ENCODE measurements at regions not wholly inside any gene's neighbourhood (a gene's known extent, or its start where the extent isn't known, plus 50 kb on each side); places are given as distances from the start of the nearest gene placed in this dataset.
"Not testable (repeated sequence)": the region's sequence is repeated elsewhere in the genome, so short reads cannot be mapped to it uniquely, and the experiment has no call there.

DNA sequence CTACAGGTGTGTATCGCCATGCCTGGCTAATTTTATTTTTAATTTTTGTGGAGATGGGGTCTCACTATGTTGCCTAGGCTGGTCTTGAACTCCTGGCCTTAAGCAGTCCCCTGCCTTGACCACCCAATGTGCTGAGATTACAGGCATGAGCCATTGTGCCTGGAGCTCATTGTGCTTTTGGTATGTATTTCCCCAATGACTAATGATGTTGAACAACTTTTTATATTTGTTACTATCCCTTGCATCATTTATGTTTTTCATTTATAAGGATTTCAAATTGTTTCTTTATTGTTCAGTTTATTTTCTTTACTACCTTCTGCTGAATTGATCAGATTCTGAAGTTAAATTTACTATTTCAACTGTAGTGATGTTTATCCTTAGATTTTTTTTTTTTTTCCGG, 199.7 kb downstream of the CEP135 start:
- ATAC-seq, result no peak
- no peaks in the 10 kb centered on the region for H3K36me3 Mint-ChIP-seq (ENCODE audit: low read depth)
- no peak overlapping the region for H3K27ac Mint-ChIP-seq
- H3K4me3 Mint-ChIP-seq, result no peak overlapping the region
- peaks cover 21% of the 10 kb centered on the region for H3K27me3 Mint-ChIP-seq
- no peaks in the 10 kb centered on the region for H3K4me1 Mint-ChIP-seq
- no peak for DNase-seq
- H3K9me3 ChIP-seq (ENCODE audit: control insufficient read depth, low read length, poor library complexity, severe bottlenecking), result no peaks in the 10 kb centered on the region

DNA sequence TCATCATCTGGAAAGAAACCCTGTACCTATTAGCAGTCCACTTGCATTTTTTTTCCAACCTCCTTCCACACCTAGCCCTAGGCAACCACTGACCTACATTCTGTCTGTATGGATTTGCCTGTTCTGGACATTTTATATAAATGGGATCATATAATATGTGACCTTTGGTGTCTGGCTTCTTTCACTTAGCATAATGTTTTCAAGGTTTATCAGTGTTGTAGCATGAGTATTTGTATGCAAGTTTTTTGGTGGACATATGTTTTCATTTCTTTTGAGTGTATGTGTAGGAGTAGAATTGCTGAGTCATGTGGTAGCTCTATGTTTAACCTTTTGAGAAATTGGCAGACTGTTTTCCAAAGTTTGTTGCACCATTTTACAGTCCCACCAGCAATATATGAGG, 198.6 kb downstream of the CEP135 start:
- no peak for ATAC-seq

DNA sequence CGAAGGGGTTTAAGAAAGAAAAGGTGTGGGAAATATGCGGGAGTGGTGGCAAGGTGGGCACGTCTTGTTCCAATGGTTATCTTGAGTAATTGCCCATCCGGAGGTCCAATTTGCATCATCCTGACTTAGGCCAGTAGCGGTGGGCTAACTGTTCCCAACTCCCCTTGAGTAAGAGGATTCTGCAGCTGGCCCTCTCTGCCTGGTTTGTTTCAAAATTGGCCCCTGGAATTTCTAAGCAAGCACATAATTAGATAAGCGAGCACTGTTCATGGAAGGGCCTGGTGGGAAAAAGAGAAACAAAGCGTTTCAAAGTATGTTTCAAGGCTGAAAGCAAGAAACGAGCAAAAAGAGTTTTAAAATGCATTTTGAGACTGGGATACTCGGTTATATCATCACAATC, 198.2 kb downstream of the CEP135 start:
- no peaks in the 10 kb centered on the region for H3K9me3 ChIP-seq (ENCODE audit: control insufficient read depth, low read length, poor library complexity, severe bottlenecking)
- Mint-ChIP-seq H3K4me1 (no peaks in the 10 kb centered on the region), H3K4me3 (no peak overlapping the region), H3K27me3 (peaks cover 20% of the 10 kb centered on the region), H3K27ac (no peak overlapping the region), H3K36me3 (ENCODE audit: low read depth) (no peaks in the 10 kb centered on the region)
- DNase-seq (no peak), ATAC-seq (no peak)

More for the DNA sequence above, 198.6 kb downstream of the CEP135 start:
- Mint-ChIP-seq H3K27me3 (peaks cover 20% of the 10 kb centered on the region), H3K36me3 (ENCODE audit: low read depth) (no peaks in the 10 kb centered on the region), H3K4me1 (no peaks in the 10 kb centered on the region), H3K27ac (no peak overlapping the region), H3K4me3 (no peak overlapping the region)
- no peak for DNase-seq
- H3K9me3 ChIP-seq (ENCODE audit: control insufficient read depth, low read length, poor library complexity, severe bottlenecking), result no peaks in the 10 kb centered on the region

DNA sequence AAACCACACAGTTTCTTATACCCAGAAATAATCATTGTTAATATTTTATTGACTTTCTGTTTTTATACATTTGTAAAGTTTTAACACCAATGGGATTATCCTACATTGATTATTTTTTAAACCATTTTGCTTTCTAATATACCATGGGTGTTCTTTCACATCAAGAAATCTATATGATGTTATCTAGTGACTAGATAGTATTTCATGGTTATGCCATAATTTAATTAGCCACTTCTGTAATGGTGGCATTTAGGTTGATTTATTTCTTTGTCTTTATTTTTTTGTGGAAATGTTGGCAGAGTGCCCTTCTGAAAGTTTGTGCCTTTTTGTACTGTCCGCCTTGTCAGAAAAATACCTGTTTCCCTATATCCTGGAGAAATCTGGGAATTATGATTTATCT, 193.3 kb downstream of the CEP135 start:
- H3K9me3 ChIP-seq (ENCODE audit: control insufficient read depth, low read length, poor library complexity, severe bottlenecking), result no peaks in the 10 kb centered on the region
- DNase-seq, result no peak
- H3K27me3 Mint-ChIP-seq, result peaks cover 20% of the 10 kb centered on the region
- H3K4me1 Mint-ChIP-seq, result peaks cover 3% of the 10 kb centered on the region
- ATAC-seq, result no peak
- H3K4me3 Mint-ChIP-seq, result no peak overlapping the region
- no peak overlapping the region for H3K27ac Mint-ChIP-seq
- H3K36me3 Mint-ChIP-seq (ENCODE audit: low read depth), result no peaks in the 10 kb centered on the region

DNA sequence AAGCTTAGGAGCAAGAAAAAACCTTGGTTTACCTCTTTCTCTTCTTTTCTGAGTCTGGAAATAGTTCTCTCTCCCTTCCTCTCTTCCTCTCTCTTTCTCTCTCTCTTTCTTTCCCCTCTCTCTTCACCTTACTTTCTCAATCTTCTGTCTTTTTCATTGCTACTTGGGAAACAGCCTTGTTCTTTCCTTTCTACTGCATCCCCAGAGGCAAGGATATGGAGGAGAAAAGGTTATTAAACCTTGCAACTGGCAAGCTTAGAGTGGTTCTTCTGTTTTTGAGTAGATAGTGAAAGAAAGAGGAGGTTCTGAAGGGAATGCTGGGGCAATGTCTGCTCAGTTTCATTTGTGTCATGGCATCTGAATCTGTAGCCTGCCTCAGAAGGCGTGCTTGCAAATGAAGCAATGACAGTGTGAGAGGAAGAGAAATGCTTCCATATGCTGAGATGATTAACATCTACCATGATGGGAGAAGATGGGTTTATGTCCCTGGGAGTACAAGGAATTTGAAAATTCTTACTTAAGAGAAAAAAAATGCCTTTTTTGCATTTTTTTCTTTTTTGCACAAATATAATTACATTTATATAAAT, 190.6 kb downstream of the CEP135 start:
- Mint-ChIP-seq H3K27me3 (peaks cover 5% of the 10 kb centered on the region), H3K4me1 (peaks cover 3% of the 10 kb centered on the region), H3K36me3 (ENCODE audit: low read depth) (no peaks in the 10 kb centered on the region), H3K27ac (no peak overlapping the region), H3K4me3 (no peak overlapping the region)
- DNase-seq, result no peak
- no peaks in the 10 kb centered on the region for H3K9me3 ChIP-seq (ENCODE audit: control insufficient read depth, low read length, poor library complexity, severe bottlenecking)
- no peak for ATAC-seq

DNA sequence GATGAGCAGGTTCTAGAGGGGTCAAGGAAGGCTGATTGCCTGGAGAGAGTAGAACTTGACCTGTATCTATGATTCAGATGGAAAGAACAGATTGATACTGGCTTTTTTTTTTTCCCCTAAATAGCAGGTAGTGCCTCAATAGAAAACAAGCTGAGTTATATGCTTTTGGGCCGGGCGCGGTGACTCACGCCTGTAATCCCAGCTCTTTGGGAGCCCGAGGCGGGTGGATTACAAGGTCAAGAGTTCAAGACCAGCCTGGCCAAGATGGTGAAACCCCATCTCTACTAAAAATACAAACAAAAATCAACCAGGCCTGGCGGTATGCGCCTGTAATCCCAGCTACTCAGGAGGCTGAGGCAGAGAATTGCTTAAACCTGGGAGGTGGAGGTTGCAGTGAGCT, 186.1 kb downstream of the CEP135 start:
- H3K36me3 Mint-ChIP-seq (ENCODE audit: low read depth); H3K27ac Mint-ChIP-seq; DNase-seq; H3K9me3 ChIP-seq (ENCODE audit: control insufficient read depth, low read length, poor library complexity, severe bottlenecking); H3K4me3 Mint-ChIP-seq; H3K27me3 Mint-ChIP-seq; H3K4me1 Mint-ChIP-seq; ATAC-seq: not testable (repeated sequence)

DNA sequence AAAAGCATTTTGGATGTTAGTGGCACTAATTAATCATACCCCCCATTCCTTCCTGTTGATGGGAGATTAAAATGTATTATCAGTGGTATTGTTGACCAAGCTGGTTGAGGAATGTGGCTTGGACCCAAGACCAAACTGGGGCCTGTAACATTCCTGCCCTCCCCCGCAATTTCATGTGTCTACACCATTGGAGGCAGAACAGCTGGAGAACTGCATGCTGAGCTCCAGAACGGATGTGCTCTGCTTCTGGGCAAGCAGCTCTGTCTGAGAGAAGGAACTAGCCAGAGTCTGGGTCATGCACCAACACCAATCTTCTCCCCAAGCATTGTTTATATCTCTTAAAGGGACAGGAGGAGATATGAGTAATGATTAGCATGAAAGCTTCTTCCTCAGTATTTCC, 185.5 kb downstream of the CEP135 start:
- DNase-seq (no peak), ATAC-seq (no peak)
- Mint-ChIP-seq H3K4me1 (peaks cover 2% of the 10 kb centered on the region), H3K27ac (no peak overlapping the region), H3K36me3 (ENCODE audit: low read depth) (no peaks in the 10 kb centered on the region), H3K27me3 (no peaks in the 10 kb centered on the region), H3K4me3 (no peak overlapping the region)
- no peaks in the 10 kb centered on the region for H3K9me3 ChIP-seq (ENCODE audit: control insufficient read depth, low read length, poor library complexity, severe bottlenecking)

DNA sequence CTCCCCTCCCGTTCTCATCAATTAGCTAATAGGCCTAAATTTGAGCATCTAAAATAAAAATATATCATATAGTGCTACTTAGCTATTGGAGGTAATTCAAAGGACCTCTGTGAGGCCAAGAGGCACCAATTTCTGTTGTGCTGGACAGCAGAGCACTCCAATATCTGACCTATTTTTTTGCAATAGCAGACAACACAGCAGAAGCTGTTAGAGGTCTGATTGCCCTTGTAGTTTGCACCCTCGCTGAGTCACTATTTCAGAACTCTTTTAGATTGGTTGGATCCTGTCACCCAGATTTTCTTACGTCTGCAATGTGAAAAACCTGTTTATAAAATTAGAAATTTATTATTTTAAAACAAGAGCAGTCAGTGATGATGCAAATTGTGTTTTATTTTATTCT, 184.1 kb downstream of the CEP135 start:
- Mint-ChIP-seq H3K27ac (no peak overlapping the region), H3K27me3 (peaks cover 6% of the 10 kb centered on the region), H3K4me3 (no peak overlapping the region), H3K36me3 (ENCODE audit: low read depth) (no peaks in the 10 kb centered on the region), H3K4me1 (no peaks in the 10 kb centered on the region)
- no peak for DNase-seq
- ATAC-seq, result no peak
- no peaks in the 10 kb centered on the region for H3K9me3 ChIP-seq (ENCODE audit: control insufficient read depth, low read length, poor library complexity, severe bottlenecking)

DNA sequence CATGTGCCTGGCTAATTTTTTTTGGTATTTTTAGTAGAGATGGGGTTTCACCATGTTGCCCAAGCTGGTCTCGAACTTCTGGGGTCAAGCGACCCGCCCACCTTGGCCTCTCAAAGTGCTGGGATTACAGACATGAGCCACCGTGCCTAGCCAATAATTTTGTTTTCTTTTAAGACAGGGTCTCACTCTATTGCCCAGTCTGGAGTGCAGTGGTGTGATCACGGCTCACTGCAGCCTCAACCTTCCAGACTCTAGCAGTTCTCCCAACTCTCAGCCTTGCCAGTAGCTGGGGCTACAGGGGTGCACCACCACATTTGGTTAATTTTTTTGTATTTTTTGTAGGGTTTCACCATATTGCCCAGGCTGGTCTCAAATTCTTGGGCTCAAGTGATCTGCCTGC, 183.4 kb downstream of the CEP135 start:
- H3K36me3 Mint-ChIP-seq (ENCODE audit: low read depth); H3K27ac Mint-ChIP-seq; H3K4me1 Mint-ChIP-seq; H3K4me3 Mint-ChIP-seq; ATAC-seq; DNase-seq; H3K9me3 ChIP-seq (ENCODE audit: control insufficient read depth, low read length, poor library complexity, severe bottlenecking): not testable (repeated sequence)
- H3K27me3 Mint-ChIP-seq, result peaks cover 11% of the 10 kb centered on the region

DNA sequence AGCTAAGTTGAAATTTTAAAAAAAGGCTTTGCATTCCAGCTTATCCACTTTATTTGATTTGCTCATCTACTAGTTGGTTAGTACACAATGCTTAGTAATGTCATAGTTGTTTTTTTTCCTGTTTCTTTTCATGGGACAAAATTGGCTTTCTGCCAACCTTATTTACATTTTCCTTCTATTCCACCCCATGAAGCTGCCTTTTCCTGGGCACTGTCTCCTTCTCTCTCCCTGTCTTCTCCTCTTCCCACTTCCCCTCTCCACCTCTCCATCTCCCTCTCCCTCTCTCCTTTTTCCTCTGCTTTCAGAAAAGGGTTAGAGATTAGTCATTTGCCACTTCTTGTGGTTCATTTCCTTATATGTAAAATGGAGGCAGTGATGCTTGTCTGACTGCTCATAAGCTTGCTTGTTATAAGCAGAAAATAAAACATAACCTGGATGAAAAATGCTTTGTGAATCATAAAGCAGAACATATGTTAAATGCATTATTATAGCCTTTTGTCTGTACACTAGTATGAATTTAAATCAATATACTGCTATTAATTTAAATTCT, 181.9 kb downstream of the CEP135 start:
- ATAC-seq (no peak), DNase-seq (no peak)
- Mint-ChIP-seq H3K36me3 (ENCODE audit: low read depth) (no peaks in the 10 kb centered on the region), H3K4me3 (no peak overlapping the region), H3K27ac (no peak overlapping the region), H3K4me1 (no peaks in the 10 kb centered on the region), H3K27me3 (peaks cover 25% of the 10 kb centered on the region)
- H3K9me3 ChIP-seq (ENCODE audit: control insufficient read depth, low read length, poor library complexity, severe bottlenecking), result no peaks in the 10 kb centered on the region

DNA sequence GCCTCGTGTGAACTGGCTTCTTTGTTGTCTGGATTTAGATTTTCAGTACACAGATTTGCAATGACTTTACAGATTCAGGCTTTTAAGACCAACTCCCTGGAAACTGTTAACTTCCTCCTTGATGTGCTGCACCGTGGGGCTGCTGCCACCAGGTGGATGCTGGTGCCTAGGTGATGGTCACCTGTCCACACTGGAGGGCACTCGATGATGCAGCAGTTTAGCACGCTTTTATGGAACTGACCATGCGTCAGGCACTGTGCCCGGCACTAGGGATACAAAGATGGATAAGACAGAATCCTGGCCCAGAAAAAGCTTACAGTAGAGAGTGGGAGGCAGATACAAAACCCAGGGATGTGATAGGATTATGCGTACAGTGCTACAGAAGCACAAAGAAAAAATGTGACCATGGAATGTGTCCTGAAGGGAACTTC, 180.7 kb downstream of the CEP135 start:
- H3K9me3 ChIP-seq (ENCODE audit: control insufficient read depth, low read length, poor library complexity, severe bottlenecking), result no peaks in the 10 kb centered on the region
- DNase-seq (no peak), ATAC-seq (no peak)
- peaks cover 25% of the 10 kb centered on the region for H3K27me3 Mint-ChIP-seq
- no peak overlapping the region for H3K27ac Mint-ChIP-seq
- H3K4me1 Mint-ChIP-seq, result no peaks in the 10 kb centered on the region
- H3K36me3 Mint-ChIP-seq (ENCODE audit: low read depth), result no peaks in the 10 kb centered on the region
- H3K4me3 Mint-ChIP-seq, result no peak overlapping the region

DNA sequence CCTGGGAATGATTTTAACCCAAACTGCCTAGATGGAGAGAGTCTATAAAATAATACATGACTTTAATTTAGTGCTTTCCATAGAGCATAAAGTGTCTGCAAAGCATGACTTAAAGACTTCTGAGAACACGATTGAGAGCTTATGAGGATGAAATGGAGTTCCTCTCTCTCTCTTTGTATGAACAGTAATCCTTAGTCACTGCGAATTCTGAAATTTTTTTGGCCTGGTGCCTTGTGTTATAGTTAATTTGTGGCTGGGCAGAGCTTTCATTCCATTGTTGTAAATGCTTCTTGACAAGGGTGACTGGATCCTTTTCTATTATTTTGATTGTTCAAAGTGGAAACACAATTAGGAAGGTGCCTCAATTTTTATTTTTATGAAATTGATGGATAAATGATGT, 179.5 kb downstream of the CEP135 start:
- ATAC-seq, result no peak
- H3K9me3 ChIP-seq (ENCODE audit: control insufficient read depth, low read length, poor library complexity, severe bottlenecking), result no peaks in the 10 kb centered on the region
- Mint-ChIP-seq H3K36me3 (ENCODE audit: low read depth) (no peaks in the 10 kb centered on the region), H3K4me3 (no peak overlapping the region), H3K4me1 (no peaks in the 10 kb centered on the region), H3K27ac (no peak overlapping the region), H3K27me3 (peaks cover 34% of the 10 kb centered on the region)
- no peak for DNase-seq

DNA sequence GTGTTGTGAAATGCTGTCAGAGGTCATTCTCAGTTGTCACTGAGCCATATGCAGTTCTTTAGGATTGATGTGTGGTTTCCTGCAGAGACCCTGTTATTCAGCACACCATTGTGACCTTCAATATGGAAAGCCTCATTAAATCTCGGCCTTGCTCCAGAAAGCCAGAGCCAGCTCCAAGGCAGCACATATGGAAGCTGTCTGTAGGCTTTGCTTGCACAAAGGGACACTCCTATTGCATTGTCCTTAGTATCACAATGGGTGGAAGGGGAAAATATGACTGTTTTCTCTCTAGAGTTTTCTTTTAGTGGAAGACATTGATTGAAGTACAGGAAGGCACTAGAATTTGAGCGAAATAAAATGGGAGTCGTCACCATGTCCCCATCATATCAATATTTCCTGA, 179.0 kb downstream of the CEP135 start:
- H3K4me3 Mint-ChIP-seq, result no peak overlapping the region
- H3K36me3 Mint-ChIP-seq (ENCODE audit: low read depth), result no peaks in the 10 kb centered on the region
- DNase-seq (no peak), ATAC-seq (no peak)
- no peak overlapping the region for H3K27ac Mint-ChIP-seq
- no peaks in the 10 kb centered on the region for H3K4me1 Mint-ChIP-seq
- peaks cover 39% of the 10 kb centered on the region for H3K27me3 Mint-ChIP-seq
- H3K9me3 ChIP-seq (ENCODE audit: control insufficient read depth, low read length, poor library complexity, severe bottlenecking), result no peaks in the 10 kb centered on the region

DNA sequence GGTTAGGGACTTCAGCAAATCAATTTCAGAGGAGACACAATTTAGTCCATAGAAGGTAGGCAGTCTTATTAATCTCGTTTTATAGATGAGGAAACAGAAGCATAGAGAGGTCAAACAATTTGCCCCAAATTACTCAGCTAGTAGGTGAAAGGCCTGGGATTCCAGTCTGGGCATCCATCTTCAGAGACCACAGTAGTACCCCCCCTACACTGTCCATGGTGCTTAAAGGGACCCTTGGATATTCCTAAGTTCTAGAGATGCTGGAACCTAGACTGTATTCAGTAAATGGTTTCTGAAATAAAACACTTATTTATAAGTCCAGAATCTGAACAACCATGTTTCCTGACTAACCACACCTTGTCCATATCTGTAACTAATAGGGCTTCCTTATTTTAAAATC, 174.8 kb downstream of the CEP135 start:
- DNase-seq (no peak), ATAC-seq (no peak)
- no peaks in the 10 kb centered on the region for H3K9me3 ChIP-seq (ENCODE audit: control insufficient read depth, low read length, poor library complexity, severe bottlenecking)
- Mint-ChIP-seq H3K4me3 (no peak overlapping the region), H3K4me1 (peaks cover 2% of the 10 kb centered on the region), H3K27ac (no peak overlapping the region), H3K27me3 (peaks cover 53% of the 10 kb centered on the region), H3K36me3 (ENCODE audit: low read depth) (peaks cover 5% of the 10 kb centered on the region)

Data from T-helper 17 cell (primary cell).